Astrocyte of the spinal cord (primary cell): ENCODE measurements at regions not wholly inside any gene's neighbourhood (a gene's known extent, or its start where the extent isn't known, plus 50 kb on each side); places are given as distances from the start of the nearest gene placed in this dataset.
A peak's percentile ranks its signal among the peaks of the same experiment; 100 is the strongest.

Source experiments
- DNase-seq: peaks from one replicate; pipeline ENCODE4 v3.0.0; 2011; ENCODE audit warnings: low read depth, low spot score
- H3K4me3 ChIP-seq: 2 replicates; pipeline ENCODE4 v1.5.1; 2011; ENCODE audit warnings: low read depth, mild to moderate bottlenecking, low read length, moderate library complexity
- in situ Hi-C: cut with HindIII; loops from 2 replicates; pipeline ENCODE4 v1.10.0; 2017; ENCODE audit warnings: low sequenced_read_pairs
- TF ChIP-seq, protein P1 (sequence below): IDR thresholded peaks from 2 replicates; pipeline ENCODE4 v1.5.1; 2012; ENCODE audit warnings: low read depth, mild to moderate bottlenecking, low read length, inconsistent platforms

DNA sequence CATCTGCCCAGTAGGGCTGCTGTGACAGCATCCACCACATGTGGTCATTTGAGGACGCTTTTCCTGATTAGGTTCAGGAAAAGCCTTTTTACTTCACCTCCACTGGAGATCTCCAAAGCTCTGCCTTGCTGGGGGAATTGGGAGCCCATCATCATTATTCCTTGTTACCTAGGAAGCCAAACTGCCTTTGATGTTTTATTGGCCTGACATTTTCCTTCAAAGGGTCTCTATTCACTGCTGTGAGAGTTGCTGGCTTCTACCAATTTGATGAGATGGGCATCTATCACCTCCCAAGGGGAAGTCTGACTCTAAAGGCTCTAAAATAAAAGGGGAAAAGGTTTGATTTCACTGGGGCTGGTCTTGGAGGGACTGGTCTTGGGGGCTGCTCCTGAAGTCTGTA lies 678.6 kb downstream of the PTPRU start:
- no peak for DNase-seq
- H3K4me3 ChIP-seq: no peak overlapping the region
- in situ Hi-C loops: no loop called here
- TF ChIP-seq, protein P1, sequence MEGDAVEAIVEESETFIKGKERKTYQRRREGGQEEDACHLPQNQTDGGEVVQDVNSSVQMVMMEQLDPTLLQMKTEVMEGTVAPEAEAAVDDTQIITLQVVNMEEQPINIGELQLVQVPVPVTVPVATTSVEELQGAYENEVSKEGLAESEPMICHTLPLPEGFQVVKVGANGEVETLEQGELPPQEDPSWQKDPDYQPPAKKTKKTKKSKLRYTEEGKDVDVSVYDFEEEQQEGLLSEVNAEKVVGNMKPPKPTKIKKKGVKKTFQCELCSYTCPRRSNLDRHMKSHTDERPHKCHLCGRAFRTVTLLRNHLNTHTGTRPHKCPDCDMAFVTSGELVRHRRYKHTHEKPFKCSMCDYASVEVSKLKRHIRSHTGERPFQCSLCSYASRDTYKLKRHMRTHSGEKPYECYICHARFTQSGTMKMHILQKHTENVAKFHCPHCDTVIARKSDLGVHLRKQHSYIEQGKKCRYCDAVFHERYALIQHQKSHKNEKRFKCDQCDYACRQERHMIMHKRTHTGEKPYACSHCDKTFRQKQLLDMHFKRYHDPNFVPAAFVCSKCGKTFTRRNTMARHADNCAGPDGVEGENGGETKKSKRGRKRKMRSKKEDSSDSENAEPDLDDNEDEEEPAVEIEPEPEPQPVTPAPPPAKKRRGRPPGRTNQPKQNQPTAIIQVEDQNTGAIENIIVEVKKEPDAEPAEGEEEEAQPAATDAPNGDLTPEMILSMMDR: no peak

DNA sequence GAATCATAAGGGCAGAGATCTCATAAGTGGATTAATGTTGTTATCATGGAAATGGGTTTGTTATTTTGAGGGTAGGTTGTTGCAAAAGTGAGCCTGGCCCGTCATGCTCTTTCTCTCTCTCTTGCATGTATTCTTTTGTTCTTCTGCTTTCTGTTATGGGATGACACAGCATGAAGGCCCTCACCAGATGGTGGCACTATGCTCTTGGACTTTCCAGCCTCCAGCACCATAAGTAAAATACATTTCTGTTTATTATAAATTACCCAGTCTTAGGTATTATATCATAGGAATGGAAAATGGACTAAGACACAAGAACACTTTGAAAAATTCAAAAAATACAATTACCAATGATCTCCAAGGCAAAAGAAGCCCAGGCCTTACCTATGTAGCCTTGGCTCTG lies 676.1 kb downstream of the PTPRU start:
- TF ChIP-seq, protein P1: peak; percentile 50
- peak; percentile 28 for DNase-seq
- H3K4me3 ChIP-seq: no peak overlapping the region
- in situ Hi-C loops: no loop called here

DNA sequence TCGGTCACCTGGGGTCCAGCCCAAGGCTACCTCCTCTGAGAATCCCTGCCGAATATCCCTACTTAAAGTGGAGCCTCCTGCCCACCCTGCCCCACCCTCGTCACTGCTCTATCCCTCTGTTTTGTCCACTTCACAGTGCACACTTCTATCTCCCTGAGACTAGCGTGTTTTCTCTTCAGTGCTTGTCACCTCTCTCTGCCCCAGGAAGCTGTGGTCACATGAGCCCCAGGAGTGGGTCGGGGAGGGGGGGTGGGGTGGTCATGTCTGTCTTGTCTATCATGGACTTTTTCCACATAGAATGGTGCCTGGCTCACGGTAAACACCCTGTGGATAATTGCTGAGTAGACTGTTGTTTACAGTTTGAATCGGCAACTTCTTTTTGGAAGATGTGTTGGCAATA lies 673.6 kb downstream of the PTPRU start:
- in situ Hi-C loops: no loop called here
- TF ChIP-seq, protein P1: no peak
- H3K4me3 ChIP-seq: no peak overlapping the region
- no peak for DNase-seq

DNA sequence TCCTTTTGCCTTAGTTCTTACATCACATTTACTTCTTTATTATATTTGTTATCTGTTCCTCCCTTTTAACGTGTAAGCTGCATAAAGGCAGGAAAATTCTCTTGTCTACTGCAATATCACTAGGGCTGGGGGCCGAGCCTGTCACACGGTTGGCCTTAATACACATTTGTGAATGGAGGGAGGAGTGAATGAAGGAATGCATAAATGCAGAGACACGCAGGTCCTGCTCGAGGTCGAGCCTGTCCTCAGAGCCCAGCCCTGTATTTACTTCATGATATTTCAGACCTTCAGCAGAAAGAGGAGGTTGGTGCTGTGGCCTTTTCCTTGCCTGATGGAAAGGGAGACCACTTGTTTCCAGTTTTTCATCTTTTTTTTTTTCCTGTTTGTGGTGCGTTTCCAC lies 671.3 kb downstream of the PTPRU start:
- in situ Hi-C loops: no loop called here
- no peak overlapping the region for H3K4me3 ChIP-seq
- DNase-seq: no peak
- TF ChIP-seq, protein P1: no peak

DNA sequence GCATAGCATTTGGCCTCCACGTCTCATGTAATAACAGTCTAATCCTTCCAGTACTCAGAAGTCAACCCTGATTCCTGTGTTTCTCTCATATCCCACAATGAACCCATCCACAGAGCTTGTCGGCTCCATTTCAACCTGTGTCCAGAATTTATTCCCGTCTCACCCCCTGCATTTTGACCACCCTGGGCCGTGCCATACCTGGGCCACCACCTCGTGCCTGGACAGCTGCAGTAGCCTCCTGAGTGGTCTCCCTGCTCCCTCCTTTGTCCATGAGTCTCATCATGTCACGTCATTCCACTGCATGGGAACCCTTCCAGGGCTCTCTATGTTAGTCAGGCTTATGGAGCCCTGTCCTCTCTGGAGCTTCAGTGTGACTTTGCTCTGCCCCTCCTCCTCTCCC lies 670.6 kb downstream of the PTPRU start:
- in situ Hi-C loops: no loop called here
- no peak for DNase-seq
- no peak overlapping the region for H3K4me3 ChIP-seq
- TF ChIP-seq, protein P1: no peak

DNA sequence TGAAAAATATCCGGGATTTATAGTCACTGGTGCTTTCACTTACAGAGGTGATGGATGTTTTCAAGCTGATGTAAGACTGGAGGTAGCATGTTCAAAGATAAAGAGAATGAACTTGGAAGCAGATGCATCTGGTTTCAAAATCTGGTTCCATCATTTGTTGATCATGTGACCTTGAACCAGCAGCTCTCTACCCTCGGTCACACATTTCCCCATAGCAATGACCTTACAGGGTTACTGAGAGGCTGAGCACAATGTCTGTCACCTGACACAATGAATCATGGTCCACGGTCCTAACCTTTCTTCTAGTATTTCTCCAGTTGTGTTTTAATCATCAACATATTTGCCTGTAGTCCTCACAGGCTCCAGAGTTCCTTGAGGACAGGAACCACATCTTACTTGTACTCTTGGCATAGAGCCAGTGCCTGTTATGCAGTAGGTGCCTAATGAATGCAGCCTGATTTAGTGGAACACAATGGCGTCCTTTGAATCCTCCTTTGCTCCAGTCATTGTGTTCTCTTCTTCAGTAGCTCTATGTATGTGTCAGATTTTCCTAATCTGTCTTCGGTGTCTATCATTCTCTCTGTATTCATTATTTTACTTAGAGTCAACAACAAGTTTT lies 667.3 kb downstream of the PTPRU start:
- DNase-seq: no peak
- TF ChIP-seq, protein P1: no peak
- in situ Hi-C loops: no loop called here
- no peak overlapping the region for H3K4me3 ChIP-seq
